ENCODE measurements at regions not wholly inside any gene's neighbourhood (a gene's known extent, or its start where the extent isn't known, plus 50 kb on each side); places are given as distances from the start of the nearest gene placed in this dataset.

GRCh38 chr3:164486150-164486549, 592.1 kb downstream of the SI start:
- Histone ChIP-seq H3K9me3 (ENCODE audit: control insufficient read depth, low read depth, low read length) (no peaks in the 10 kb centered on the region), H2BK120ac (ENCODE audit: low read depth, low read length, poor library complexity, severe bottlenecking) (no peak overlapping the region), H4K20me1 (ENCODE audit: control insufficient read depth, insufficient read depth, insufficient read length) (no peaks in the 10 kb centered on the region), H3K4me2 (ENCODE audit: insufficient read depth, insufficient read length, low read length) (no peak overlapping the region), H4K5ac (ENCODE audit: insufficient read length, low read depth, low read length) (no peak overlapping the region), H2AFZ (ENCODE audit: low read length) (no peak overlapping the region), H3K27me3 (ENCODE audit: insufficient read depth, low read length) (no peaks in the 10 kb centered on the region), H3K79me1 (ENCODE audit: insufficient read depth, low read depth, low read length, poor library complexity, severe bottlenecking) (no peaks in the 10 kb centered on the region), H3K9ac (ENCODE audit: extremely low read depth, insufficient read length, low read length) (no peak overlapping the region), H3K27ac (ENCODE audit: insufficient read length, low read depth, low read length) (no peak overlapping the region), H3K4me1 (ENCODE audit: insufficient read depth, low read length) (no peaks in the 10 kb centered on the region), H3K23ac (ENCODE audit: insufficient read length, low read depth, low read length) (no peak overlapping the region), H3K18ac (ENCODE audit: insufficient read length, low read depth, low read length) (no peak overlapping the region), H2AK5ac (ENCODE audit: insufficient read length, low read length) (no peak overlapping the region), H2BK5ac (ENCODE audit: insufficient read length, low read length) (no peak overlapping the region), H4K91ac (ENCODE audit: insufficient read length, low read depth, low read length) (no peak overlapping the region), H3K56ac (ENCODE audit: insufficient read length, low read depth, low read length) (no peak overlapping the region), H3K79me2 (ENCODE audit: insufficient read depth, low read length) (no peaks in the 10 kb centered on the region), H4K8ac (replicated peaks; ENCODE audit: insufficient read length, low read depth, low read length) (no peak overlapping the region), H2BK15ac (ENCODE audit: low read depth, low read length) (no peak overlapping the region), H2BK12ac (ENCODE audit: insufficient read length, low read depth, low read length) (no peak overlapping the region), H3K23me2 (ENCODE audit: insufficient read length, low read depth, low read length, poor library complexity, severe bottlenecking) (no peaks in the 10 kb centered on the region), H2BK20ac (ENCODE audit: low read depth, low read length, poor library complexity, severe bottlenecking) (no peak overlapping the region), H3K14ac (ENCODE audit: insufficient read depth, low read length) (no peak overlapping the region), H3T11ph (ENCODE audit: low read length) (no peak overlapping the region), H3K4ac (ENCODE audit: low read depth, low read length) (no peak overlapping the region)
- Mint-ChIP-seq H3K27me3 (ENCODE audit: low read depth) (no peaks in the 10 kb centered on the region), H3K36me3 (ENCODE audit: insufficient read depth in 1 of 3, low read depth in 3 of 3) (no peaks in the 10 kb centered on the region), H3K9me3 (no peaks in the 10 kb centered on the region), H3K27ac (no peak overlapping the region), H3K4me3 (no peak overlapping the region), H3K4me1 (no peaks in the 10 kb centered on the region)
- WGBS (ENCODE audit: extremely low coverage, insufficient read length, low lambda C conversion rate) = no CpG with 5 or more reads among the region's 3 CpGs
- no peak for TF ChIP-seq CTCF (conservative IDR thresholded peaks at IDR 0.05)
- no peak for DNase-seq
